ENCODE measurements at regions not wholly inside any gene's neighbourhood (a gene's known extent, or its start where the extent isn't known, plus 50 kb on each side); places are given as distances from the start of the nearest gene placed in this dataset.
"Not testable (repeated sequence)": the region's sequence is repeated elsewhere in the genome, so short reads cannot be mapped to it uniquely, and the experiment has no call there.

DNA sequence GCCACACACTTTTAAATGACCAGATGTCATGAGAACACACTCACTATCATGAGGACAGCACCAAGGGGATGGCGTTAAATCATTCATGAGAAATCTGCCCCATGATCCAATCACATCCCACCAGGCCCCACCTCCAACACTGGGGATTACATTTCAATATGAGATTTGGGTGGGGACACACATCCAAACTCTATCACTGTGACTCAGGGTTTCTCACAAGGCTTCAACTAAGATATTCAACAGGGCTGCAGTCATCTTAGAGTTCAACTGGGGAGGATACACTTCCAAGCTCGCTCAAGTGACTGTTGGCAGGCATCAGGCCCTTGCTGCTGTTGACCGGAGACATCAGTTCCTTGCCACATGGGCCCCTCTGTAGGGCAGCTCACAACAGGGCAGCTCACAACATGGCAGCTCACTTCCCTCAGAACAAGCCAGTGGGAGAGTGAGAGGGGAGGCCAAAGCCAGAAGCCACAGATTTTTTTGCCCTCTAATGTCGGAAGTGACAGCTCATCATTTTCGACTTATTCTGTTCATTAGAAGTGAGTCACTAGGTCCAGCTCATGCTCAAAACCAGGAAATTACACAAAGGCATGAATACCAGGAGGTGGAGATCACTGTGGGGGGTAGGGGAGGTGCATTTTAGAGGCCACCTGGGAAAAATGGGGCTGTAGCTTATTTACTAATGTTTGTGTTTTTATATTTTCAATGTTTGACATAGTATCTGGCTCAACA lies 50.8 kb upstream of the PTHLH start:
- DNase-seq = no peak

DNA sequence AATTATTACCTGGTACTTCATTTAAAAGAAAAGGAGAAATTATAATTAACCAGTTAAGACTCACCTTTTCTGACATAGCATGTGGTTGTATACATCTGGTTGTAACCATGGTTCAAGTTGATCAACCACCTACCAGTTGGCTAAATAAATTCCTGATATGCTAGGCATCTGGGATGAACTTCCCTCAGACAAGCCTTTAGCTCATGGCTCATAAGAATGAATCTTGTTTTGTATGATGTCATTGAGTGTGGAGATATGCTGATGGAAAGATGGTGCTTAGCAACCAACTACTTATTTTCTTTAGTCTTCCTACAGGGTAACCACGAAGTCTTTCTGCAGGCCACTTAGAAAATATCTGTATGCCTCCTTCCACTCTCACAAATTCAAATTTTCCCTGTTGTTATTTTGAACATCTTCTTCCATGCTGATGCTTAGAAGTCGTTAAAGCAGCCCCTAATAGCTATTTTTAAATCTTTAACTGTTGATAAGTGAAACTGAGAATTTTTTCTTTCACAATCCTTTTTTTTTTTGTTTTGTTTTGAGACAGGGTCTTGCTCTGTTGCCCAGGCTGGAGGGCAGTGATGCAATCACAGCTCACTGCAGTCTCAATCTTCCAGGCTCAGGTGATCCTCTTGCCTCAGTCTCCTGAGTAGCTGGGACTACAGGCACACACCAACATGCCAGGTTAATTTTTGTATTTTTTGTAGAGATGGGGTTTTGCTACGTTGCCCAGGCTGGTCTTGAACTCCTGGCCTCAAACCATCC lies 51.9 kb upstream of the PTHLH start:
- no peak for DNase-seq

DNA sequence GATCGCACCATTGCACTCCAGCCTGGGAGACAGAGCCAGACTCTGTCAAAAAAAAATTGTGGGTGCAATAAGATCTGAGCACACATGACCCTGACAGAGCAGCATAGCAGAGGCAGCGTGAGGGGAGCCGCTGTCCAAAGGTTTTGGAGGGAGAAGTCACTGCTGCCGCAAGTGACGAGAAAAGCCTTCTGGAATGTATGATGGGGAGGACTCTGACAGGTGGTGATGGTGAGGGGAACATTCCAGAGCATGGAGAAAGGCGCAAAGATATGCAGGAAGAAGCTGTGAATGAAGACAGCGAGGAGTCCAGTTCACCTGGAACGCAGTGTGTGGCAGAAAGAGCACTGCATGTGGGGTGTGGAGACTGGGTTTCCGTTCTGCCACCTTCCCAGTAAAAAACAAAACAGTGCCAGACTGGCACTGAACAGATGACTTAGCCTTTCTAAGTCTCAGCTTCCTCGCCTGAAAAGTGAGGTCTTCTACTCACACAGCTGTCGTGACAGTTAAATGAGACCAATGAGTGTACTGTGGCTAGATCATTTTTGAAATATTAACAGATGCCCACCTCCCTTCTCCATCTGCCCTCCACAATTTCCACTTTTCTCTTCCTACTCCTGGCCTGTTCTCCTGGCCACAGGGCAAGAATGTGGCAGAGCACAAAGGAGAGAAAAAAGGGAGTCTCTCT lies 53.4 kb upstream of the PTHLH start:
- no peak for DNase-seq

DNA sequence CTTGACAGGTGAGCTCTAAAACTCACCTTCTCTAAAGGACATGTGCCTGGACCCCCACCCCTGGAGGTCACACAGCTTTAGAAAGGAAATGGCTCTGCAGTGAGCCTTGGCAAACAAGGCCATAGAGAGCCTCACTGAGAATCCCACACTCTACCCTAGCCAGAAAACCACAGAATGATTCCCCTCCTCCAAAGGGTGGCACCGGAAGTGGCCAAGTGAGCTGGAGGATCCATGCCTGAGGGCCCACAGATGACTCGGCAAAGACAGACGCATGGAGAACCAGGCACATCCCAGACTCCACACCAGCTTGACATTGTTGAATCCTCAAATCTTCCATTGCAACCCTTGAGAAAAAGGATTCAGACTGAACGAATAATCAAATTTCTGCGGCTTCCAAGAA lies 54.2 kb upstream of the PTHLH start:
- DNase-seq = no peak

DNA sequence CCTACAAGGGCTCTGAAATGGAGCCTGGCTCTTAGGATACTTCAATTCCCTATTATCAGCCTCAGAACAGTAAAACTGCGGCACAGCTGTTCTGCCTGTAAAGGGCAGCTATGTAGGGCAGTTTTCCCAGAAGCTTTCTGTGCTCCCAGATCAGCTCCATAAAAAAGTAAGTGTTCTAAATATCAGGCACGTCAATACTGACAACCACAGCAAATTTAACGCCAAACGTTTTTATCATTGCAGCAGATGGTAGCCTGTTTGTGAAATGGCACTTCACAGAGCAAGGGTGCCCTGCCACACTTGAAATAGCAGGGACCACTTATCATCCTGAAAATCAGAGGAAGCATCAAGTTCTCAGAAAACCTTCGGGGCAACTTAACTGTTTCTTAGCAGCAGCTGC lies 54.8 kb upstream of the PTHLH start:
- DNase-seq = no peak

DNA sequence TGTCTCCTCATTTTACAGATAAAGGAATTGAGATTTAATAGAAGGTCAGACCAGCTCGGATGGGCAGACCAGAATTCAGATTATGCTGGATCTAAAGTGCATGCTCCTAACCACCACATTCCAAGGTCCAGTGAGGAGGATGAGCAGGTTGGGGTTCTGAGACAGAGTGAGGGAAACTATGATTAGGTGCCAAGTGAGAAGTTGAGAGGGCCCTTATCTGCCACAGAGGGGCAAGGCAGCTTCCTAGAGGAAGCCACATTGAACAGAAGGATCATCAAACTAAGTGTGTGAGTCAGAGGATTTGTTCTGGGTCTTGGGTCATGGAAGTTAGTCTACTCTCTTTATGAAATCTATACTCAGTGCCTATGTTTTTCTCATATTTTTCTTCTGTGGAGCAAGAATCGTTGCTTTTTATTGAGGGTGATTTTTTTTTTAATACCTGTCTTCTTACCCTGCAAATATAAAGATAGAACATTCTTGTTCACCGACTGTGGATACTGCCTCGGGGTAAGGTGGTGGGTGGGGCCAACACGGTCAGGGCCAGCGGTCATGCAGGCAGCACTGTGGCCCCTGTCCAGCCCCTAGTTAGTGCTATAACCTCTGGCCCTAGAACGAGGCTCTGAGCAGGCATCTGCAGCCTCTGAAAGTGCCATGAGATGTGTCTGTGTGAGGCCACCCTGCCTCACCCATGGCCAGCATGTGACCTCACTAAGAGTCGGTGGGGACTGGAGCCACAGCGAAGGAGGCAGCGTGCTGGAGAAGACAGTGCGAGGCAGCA lies 55.6 kb upstream of the PTHLH start:
- DNase-seq = no peak

DNA sequence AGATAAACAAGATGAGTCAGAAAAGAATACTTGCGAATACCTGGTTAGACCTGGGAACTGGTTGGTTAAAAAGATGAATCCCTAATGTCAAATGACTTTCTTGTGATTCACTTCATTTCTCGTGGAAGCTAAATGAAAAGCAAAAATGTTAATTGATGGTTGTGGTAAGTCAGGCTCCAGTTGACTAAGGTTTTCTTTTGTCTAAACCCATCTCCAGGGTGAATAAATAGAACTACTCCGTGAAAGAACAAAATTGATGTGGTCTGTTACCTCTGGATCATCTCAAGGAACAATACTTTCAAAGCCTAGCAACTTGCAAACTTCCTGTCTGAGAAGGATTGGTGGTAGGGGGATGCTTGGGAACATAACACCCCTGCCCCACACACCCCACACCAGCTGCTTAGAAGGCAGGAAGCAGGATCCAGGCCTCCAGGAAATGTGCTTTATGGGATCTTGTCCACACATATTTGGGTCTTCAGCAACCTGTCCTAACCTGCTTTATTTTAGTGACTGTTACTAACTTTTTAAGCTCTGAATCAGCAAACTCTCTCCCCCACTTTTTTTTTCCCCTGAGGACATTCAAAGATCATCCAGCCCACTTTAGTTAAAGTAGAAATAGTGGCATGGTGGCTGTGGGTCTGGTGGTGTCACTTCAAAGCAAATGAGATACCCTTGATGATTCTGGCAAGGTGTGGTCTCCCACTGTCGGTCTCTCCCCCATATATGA lies 60.4 kb upstream of the PTHLH start:
- DNase-seq = no peak

DNA sequence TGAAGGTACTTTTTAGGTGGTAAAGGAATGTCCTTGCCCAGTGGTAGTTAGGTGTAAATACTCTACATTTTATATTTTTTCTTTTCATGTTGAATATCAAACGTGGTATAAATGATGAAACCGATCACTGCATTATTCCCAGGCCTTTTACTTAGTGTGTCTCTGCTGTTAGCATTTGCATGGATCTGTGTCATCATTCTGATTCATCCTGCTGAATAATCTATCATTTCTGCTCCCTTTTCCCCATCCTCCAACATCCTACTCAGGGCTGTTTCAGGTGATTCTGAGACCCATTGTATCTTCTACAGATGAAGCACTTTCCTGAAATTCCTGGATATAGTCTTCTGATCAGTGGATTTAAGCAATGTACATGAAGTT lies 61.0 kb upstream of the PTHLH start:
- DNase-seq = no peak

DNA sequence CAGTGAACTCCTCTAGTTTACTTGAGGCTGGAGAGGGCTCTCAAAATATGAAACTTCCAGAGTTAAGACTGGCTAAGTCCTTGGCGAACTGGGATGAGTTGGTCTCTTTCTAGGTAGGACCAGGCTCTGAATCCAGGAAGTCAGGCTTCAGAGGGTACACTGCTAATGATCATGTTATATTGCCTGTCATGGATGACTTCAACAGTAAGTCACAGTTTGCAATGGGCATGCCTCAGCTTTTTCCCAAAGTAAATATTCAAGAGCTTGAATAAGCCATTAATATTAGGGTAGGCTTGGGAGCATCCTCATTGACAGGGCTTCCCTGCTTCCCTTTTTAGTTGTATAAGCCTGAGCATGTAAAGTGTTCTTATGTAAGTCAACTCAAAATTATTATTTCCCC lies 61.7 kb upstream of the PTHLH start:
- no peak for DNase-seq

DNA sequence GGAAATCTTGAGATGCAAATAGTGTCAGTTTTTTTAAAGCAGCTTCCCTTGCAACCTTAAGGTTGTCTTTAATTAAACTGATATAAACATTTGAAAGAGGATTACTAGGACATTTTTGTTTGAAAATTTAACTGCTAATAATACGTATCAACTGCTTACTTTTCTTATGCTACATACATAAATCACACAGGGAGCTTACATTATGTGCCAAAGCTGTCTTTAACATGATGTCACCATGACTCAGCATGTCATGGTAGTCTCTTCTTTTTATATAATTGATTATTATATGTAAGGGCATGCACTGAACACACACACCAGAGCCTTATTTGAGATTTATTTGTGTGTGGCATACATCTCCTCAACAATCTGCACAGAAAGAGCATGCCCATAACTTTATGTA lies 63.0 kb upstream of the PTHLH start:
- no peak for DNase-seq

DNA sequence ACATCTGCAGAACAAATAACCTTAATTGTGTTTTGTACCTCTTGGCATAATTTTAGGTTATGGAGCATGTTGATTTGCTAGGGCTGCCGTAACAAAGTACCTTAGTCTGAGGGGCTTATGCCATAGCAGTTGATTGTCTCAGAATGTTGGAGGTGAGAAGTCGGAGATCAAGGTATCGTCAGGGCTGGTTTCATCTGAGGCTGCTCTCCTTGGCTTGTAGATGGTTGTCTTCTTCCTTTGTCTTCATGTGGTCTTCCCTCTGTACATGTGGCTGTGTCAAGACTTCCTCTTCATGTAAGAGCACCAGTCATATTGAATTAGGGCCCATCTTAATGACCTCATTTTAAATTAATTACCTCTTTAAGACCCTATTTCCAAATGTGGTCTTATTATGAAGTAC lies 64.4 kb upstream of the PTHLH start:
- no peak for DNase-seq

DNA sequence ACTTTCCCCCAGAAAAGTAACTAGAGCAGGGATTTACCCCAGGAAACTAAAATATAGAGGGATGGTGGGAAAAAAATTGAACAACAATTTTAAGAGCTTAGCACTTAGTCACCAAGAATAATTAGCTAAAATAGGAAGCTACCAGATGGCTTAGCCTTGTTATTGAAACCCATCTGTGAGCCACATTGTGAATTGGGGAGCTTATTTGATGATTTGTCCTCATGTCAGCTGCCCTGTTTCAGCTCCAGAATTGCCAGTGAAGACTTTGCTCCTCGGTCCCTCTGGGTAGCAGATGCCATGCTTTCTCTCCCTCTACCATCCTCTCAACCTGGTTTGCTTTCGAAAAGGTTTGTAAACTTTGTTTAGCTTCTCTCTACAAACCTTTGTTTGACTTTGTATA lies 67.7 kb upstream of the PTHLH start:
- peak in 1 of 2 donors; percentile 12 for DNase-seq

DNA sequence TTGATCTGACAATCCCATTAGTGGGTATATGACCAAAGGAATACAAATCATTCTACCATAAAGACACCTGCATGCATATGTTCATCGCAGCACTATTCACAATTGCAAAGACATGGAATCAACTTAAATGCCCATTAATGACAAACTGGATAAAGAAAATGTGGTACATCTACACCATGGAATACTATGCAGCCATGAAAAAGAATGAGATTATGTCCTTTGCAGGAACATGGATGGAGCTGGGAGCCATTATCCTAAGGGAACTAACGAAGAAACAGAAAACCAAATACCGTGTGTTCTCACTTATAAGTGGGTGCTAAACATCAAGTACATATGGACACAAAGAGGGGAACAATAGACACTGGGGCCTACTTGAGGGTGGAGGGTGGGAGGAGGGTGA lies 74.1 kb upstream of the PTHLH start:
- DNase-seq = not testable (repeated sequence)

DNA sequence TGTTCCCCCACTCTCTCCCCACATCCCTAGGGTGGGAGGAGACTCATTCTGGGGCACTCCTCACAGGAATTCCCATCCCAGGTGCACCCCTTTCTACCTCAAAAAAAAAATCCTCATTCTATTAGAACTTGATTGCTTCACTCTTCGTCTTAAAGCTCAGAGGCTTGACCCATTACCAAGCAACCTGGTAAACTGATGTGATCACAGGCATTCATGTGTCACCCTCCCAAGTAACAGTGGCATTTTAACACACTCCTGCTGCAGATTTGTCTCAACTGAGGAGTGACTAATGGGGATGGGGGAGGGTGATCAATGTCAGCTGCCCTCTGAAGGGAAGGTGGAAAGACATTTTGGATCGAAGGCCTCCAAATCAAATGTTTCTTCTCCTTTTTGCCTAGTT lies 78.1 kb upstream of the PTHLH start:
- no peak for DNase-seq

DNA sequence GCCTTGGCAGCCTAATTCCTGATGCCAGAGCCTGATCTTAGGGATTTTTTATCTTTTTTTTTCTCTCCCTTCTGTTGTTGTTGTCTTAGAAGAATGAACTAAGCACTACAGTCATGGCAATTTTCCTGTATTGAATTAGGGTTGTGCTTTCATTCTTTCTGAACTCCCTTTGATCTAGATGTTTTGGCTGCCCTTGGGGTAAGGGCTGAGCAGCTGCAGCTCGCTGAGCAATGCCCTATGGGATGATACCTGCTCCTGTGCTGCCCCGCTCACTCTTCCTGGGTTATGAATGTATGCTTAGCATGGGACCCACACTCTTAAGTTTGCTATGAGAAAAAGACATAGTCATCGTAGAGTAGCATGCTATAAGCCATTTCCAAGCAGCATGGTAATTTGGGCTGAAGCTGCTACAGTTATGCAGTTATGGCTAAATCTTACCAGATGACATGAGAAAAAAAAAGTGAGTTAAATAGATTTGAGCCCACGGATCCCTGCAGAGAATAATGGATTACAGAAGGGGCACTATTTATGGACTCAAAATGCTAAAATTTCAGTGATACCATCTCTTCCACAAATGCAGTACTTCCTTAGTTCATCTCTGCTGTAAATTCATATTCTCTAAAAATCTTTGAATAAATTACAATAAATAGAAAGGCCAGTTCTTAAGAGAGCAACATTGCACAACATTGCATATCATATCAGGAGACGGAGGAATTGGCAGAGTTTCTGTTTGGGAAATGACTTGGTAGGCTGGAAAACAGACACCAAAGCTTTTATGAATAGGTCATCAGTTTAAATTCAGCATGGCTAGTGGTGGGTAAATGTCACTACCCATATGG lies 79.2 kb upstream of the PTHLH start:
- no peak for DNase-seq

DNA sequence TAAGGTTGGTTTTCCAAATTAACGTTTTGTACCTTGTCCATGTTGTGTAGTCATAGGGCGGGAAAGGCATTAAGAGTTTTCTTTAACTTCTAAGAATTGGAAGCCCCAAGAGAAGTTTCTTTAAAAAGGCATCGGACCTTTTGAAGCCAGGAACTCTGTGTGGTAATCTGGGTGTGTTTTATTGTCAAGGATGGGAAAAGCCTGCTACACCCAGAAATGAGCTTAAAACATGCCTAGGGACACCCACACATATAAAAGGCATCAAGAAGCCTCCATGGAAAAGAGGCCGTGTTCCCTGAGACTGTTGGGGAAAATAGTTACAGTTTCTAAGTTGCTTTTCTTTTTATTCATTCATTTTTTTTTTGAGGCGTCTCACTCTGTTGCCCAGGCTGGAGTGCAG lies 81.0 kb upstream of the PTHLH start:
- no peak for DNase-seq

DNA sequence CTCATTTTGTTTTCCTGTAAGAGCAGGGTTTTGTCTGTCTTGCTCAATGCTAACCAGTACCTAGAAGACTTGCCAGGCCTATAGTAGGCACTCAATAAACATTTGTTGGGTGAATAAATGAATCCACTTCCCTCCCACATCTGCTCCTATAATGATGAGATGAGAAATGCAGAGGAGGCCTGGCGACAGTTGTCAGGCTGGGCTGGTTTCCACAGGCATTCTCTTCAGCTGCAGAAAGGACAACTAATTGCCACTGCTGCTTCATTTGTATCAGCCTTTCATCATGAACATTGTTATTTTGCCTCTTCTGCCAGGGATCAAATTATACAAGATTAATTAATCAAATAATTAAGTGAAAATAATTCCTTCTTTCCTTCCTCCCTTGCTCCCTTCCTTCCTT lies 82.0 kb upstream of the PTHLH start:
- DNase-seq = peak in 1 of 2 donors; percentile 9

DNA sequence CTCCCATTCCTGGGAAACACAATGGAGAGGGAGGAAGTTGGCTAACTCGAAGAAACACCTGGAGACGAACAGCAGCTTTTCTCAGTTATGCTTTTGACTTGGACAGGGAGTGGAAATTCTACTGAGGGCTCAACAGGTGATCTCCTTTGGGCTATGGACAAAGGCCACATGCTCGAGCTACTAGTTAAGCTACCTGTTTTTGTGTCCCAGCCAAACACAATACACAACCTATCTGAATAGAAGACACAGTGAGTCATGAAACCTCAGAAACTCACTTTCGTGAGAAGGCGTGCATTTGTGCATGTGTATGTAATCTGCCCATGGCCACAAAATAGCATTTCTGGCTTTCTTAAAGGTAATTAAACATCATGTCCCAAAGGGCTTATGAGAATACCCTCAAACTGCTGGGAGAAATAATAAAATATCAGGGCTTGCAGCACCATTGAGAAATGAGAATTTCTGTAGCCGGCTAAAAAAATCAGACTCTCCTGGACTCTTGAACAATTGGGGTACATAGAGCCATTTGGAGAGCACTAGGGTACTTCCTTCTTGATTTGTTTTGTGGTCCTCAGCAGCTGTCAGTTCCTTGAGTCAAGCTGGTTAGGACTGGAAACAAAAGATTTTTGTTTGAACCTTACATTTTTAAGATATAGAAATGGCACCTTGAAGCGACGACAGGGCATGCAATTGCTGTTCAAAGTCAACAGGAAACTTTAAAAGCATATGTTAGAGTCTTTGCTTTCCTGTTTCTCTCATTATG lies 85.5 kb upstream of the PTHLH start:
- DNase-seq = no peak

DNA sequence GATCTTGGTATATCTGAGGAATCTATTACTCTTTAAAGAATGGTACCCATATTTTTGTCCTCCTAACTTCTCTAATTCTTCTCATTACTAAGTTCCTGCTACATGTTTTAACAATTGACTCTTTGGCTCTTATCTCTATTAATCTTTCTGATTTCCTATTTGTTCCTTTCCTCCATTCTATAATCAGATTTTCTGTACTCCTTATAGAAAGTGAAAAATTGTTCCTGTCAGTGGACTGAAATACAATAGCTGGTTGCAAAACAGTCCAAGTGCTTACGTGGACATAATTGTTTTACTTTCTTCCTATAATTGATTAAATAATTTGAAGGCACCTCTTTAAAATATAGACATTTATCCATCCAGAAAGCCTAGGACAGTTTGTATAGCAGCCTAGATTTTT lies 86.7 kb upstream of the PTHLH start:
- no peak for DNase-seq

DNA sequence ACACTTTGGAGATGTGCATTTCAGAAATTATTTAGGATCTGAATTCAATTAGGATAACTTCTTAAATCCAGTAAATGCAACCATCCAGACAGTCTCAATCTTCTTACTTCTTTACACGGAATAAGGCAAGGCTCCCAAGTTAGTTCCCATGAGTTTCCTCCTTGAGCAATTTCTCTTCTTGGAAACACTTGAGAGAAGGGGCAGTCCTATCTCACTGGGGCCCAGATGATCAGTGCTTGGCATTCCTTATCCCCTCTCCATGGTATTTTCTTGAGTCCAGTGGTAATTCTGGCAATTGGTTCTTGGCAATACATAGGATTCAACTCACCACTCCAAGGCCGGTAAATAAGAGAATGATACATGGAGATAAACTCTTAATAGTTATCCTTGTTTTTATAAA lies 87.1 kb upstream of the PTHLH start:
- no peak for DNase-seq

DNA sequence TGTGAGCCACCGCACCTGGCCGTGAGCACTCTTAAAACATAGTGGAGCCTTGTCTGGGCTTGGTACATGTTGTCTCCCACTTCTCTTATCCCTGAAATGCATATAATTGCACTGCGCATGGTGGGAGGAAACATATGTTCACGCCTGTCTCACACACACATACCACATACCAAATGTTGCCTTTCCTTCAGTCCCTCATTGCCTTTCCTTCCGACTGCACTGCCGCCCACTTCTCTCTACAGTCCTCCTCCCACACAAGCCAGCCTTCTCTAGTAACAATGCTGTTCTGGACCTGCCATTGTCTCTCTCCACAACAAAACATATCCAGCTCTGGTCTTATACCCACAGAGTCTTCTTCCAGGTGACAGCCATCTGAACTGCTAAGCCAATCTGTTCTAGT lies 88.3 kb upstream of the PTHLH start:
- no peak for DNase-seq

Measured in hippocampal formation (tissue), 2 donors.